Progenitor cell of endocrine pancreas (in vitro differentiated cells): ENCODE measurements at regions not wholly inside any gene's neighbourhood (a gene's known extent, or its start where the extent isn't known, plus 50 kb on each side); places are given as distances from the start of the nearest gene placed in this dataset.

Source experiments
- DNase-seq: peaks from one replicate; pipeline ENCODE4 v3.0.0; 2021; ENCODE audit warnings: low spot score; ENCODE audit not compliant: unreplicated experiment
- H3K27ac Mint-ChIP-seq: 2 replicates; pipeline ENCODE4 v1.8.0; 2021; ENCODE audit warnings: mild to moderate bottlenecking, moderate library complexity, mixed read lengths
- H3K27me3 Mint-ChIP-seq: 2 replicates; pipeline ENCODE4 v1.8.0; 2021; ENCODE audit warnings: mixed read lengths
- H3K36me3 Mint-ChIP-seq: 2 replicates; pipeline ENCODE4 v1.8.0; 2022; ENCODE audit warnings: mixed read lengths; ENCODE audit not compliant: insufficient read depth
- H3K4me1 Mint-ChIP-seq: 2 replicates; pipeline ENCODE4 v1.8.0; 2021; ENCODE audit warnings: low read depth, mixed read lengths
- H3K4me3 Mint-ChIP-seq: 2 replicates; pipeline ENCODE4 v1.8.0; 2021; ENCODE audit warnings: low read depth, mild to moderate bottlenecking, moderate library complexity, mixed read lengths
- H3K9me3 Mint-ChIP-seq: 2 replicates; pipeline ENCODE4 v1.8.0; 2021; ENCODE audit warnings: low read depth, mixed read lengths
- CTCF ChIP-seq: fragments of 200-600 bp; sonication (generic); IDR thresholded peaks from one replicate; pipeline ENCODE4 v1.5.0; 2021; ENCODE audit warnings: antibody characterized with exemption, mild to moderate bottlenecking; ENCODE audit not compliant: unreplicated experiment

GRCh38 chr4:38205261-38205660 is 245.1 kb downstream of the PTTG2 start:
- Mint-ChIP-seq H3K27ac (no peak overlapping the region), H3K27me3 (no peaks in the 10 kb centered on the region), H3K9me3 (peaks cover 23% of the 10 kb centered on the region), H3K4me1 (peaks cover 2% of the 10 kb centered on the region), H3K36me3 (peaks cover 6% of the 10 kb centered on the region), H3K4me3 (no peak overlapping the region)
- DNase-seq, result no peak
- no peak for TF ChIP-seq CTCF

- no peak for DNase-seq
- Mint-ChIP-seq H3K4me1 (peaks cover 4% of the 10 kb centered on the region), H3K36me3 (peaks cover 6% of the 10 kb centered on the region), H3K9me3 (peaks cover 23% of the 10 kb centered on the region), H3K4me3 (no peak overlapping the region), H3K27ac (no peak overlapping the region), H3K27me3 (no peaks in the 10 kb centered on the region)
- TF ChIP-seq CTCF, result no peak
Measured at GRCh38 chr4:38207110-38207457, 246.9 kb downstream of the PTTG2 start.

- peaks cover 6% of the 10 kb centered on the region for H3K36me3 Mint-ChIP-seq
- H3K27ac Mint-ChIP-seq, result no peak overlapping the region
- DNase-seq, result no peak
- H3K4me1 Mint-ChIP-seq, result peaks cover 4% of the 10 kb centered on the region
- peaks cover 17% of the 10 kb centered on the region for H3K9me3 Mint-ChIP-seq
- H3K4me3 Mint-ChIP-seq, result no peak overlapping the region
- TF ChIP-seq CTCF, result no peak
- no peaks in the 10 kb centered on the region for H3K27me3 Mint-ChIP-seq
Measured at GRCh38 chr4:38209654-38210053, 249.5 kb downstream of the PTTG2 start.

- peaks cover 5% of the 10 kb centered on the region for H3K36me3 Mint-ChIP-seq
- DNase-seq, result no peak
- H3K9me3 Mint-ChIP-seq, result peaks cover 17% of the 10 kb centered on the region
- H3K4me1 Mint-ChIP-seq, result peaks cover 2% of the 10 kb centered on the region
- H3K27ac Mint-ChIP-seq, result no peak overlapping the region
- H3K4me3 Mint-ChIP-seq, result no peak overlapping the region
- TF ChIP-seq CTCF, result no peak
- H3K27me3 Mint-ChIP-seq, result no peaks in the 10 kb centered on the region
Measured at GRCh38 chr4:38210396-38211114, 250.4 kb downstream of the PTTG2 start.

GRCh38 chr4:38211885-38212284 is 251.7 kb downstream of the PTTG2 start:
- H3K36me3 Mint-ChIP-seq, result peaks cover 5% of the 10 kb centered on the region
- peaks cover 11% of the 10 kb centered on the region for H3K9me3 Mint-ChIP-seq
- H3K27me3 Mint-ChIP-seq, result no peaks in the 10 kb centered on the region
- peaks cover 2% of the 10 kb centered on the region for H3K4me1 Mint-ChIP-seq
- H3K27ac Mint-ChIP-seq, result no peak overlapping the region
- no peak for DNase-seq
- H3K4me3 Mint-ChIP-seq, result no peak overlapping the region
- no peak for TF ChIP-seq CTCF
